IMR-90 (cell line): ENCODE measurements at regions not wholly inside any gene's neighbourhood (a gene's known extent, or its start where the extent isn't known, plus 50 kb on each side); places are given as distances from the start of the nearest gene placed in this dataset.

Experiments
- ATAC-seq: fragments of 200-7000 bp; cut with Tn5 transposase; 2 replicates; pipeline ENCODE4 v1.9.1; 2020; ENCODE audit warnings: low read depth, mild to moderate bottlenecking, moderate library complexity
- BruUV-seq: library from RNA; stranded (reverse); fragments of 400-500 nt; replicated peaks from 2 replicates; lab custom pipeline; 2021; lab: Mats Ljungman, UMichigan
- CTCF ChIA-PET: fragments of 300-600 bp; formaldehyde crosslinking; extraction: SDS; loops from one replicate; lab custom pipeline; 2021; ENCODE audit warnings: antibody characterized with exemption; lab: Yijun Ruan, JAX
- POLR2A ChIA-PET: fragments of 300-600 bp; sonication (Branson Sonifier 250); formaldehyde crosslinking; loops from one replicate; lab custom pipeline; 2022; ENCODE audit warnings: antibody characterized with exemption; ENCODE audit not compliant: unreplicated experiment; lab: Charles Lee
- DNase-seq: peaks from one replicate; pipeline ENCODE4 v3.0.0; 2013
- H2AFZ ChIP-seq: replicated peaks from 2 replicates; pipeline ENCODE3; 2013; ENCODE audit warnings: low read length, mild to moderate bottlenecking; ENCODE audit not compliant: poor library complexity
- H2AK5ac ChIP-seq: 2 replicates; pipeline ENCODE4 v1.6.1; 2013; ENCODE audit warnings: low read depth, low read length, inconsistent platforms
- H2AK9ac ChIP-seq: replicated peaks from 2 replicates; pipeline ENCODE3; 2013; ENCODE audit warnings: mild to moderate bottlenecking, low read depth, low read length, moderate library complexity; ENCODE audit not compliant: poor library complexity
- H2BK120ac ChIP-seq: 2 replicates; pipeline ENCODE4 v1.6.1; 2013; ENCODE audit warnings: low read depth, low read length, inconsistent platforms
- H2BK15ac ChIP-seq: 3 replicates; pipeline ENCODE4 v1.6.1; 2013; ENCODE audit warnings: low read depth, low read length, inconsistent platforms
- H2BK20ac ChIP-seq: 2 replicates; pipeline ENCODE4 v1.6.1; 2013; ENCODE audit warnings: low read depth, mild to moderate bottlenecking, inconsistent platforms, low read length, moderate library complexity
- H2BK5ac ChIP-seq: 2 replicates; pipeline ENCODE4 v1.6.1; 2013; ENCODE audit warnings: mild to moderate bottlenecking, low read depth, low read length, inconsistent platforms; ENCODE audit not compliant: poor library complexity, severe bottlenecking
- H3K14ac ChIP-seq: replicated peaks from 2 replicates; pipeline ENCODE4 v1.6.1; 2013; ENCODE audit warnings: low read depth, low read length, inconsistent platforms
- H3K18ac ChIP-seq: 2 replicates; pipeline ENCODE4 v1.6.1; 2013; ENCODE audit warnings: low read depth, low read length, control low read depth
- H3K23ac ChIP-seq: 2 replicates; pipeline ENCODE4 v1.6.1; 2013; ENCODE audit warnings: low read depth, low read length, inconsistent platforms
- H3K27ac ChIP-seq: 2 replicates; pipeline ENCODE4 v1.5.1; 2013; ENCODE audit warnings: mild to moderate bottlenecking, control low read depth, low read length; ENCODE audit not compliant: insufficient read depth
- H3K27me3 ChIP-seq: 2 replicates; pipeline ENCODE4 v1.6.1; 2013; ENCODE audit warnings: low read length; ENCODE audit not compliant: control insufficient read depth, insufficient read depth
- H3K36me3 ChIP-seq: 2 replicates; pipeline ENCODE4 v1.6.1; 2013; ENCODE audit warnings: low read length, mixed read lengths; ENCODE audit not compliant: control insufficient read depth, insufficient read depth
- H3K4ac ChIP-seq: 2 replicates; pipeline ENCODE4 v1.6.1; 2013; ENCODE audit warnings: low read depth, low read length, inconsistent platforms
- H3K4me1 ChIP-seq: 2 replicates; pipeline ENCODE4 v1.6.1; 2013; ENCODE audit warnings: low read length, mixed read lengths; ENCODE audit not compliant: control insufficient read depth, insufficient read depth
- H3K4me2 ChIP-seq: 2 replicates; pipeline ENCODE4 v1.6.1; 2013; ENCODE audit warnings: low read depth, mild to moderate bottlenecking, control low read depth, low read length, moderate library complexity
- H3K4me3 ChIP-seq: 2 replicates; pipeline ENCODE4 v1.5.1; 2013; ENCODE audit warnings: low read depth, mild to moderate bottlenecking, control low read depth, low read length, moderate library complexity; ENCODE audit not compliant: insufficient read depth
- H3K56ac ChIP-seq: 2 replicates; pipeline ENCODE4 v1.6.1; 2013; ENCODE audit warnings: low read length, inconsistent platforms; ENCODE audit not compliant: insufficient read depth; ENCODE audit errors: extremely low read depth
- H3K79me1 ChIP-seq, 2 experiments: 2 replicates each; pipeline ENCODE4 v1.6.1; 2013; ENCODE audit warnings: low read length in 2 of 2, inconsistent platforms in 1 of 2, low read depth in 1 of 2
- H3K9ac ChIP-seq: 2 replicates; pipeline ENCODE4 v1.6.1; 2013; ENCODE audit warnings: low read depth, low read length, control low read depth
- H3K9me1 ChIP-seq: 2 replicates; pipeline ENCODE4 v1.6.1; 2013; ENCODE audit warnings: low read length, inconsistent platforms; ENCODE audit not compliant: insufficient read depth
- H3K9me3 ChIP-seq: 2 replicates; pipeline ENCODE4 v1.6.1; 2013; ENCODE audit warnings: low read length; ENCODE audit not compliant: control insufficient read depth, insufficient read depth
- H4K20me1 ChIP-seq: 2 replicates; pipeline ENCODE4 v1.6.1; 2013; ENCODE audit warnings: low read length, inconsistent platforms; ENCODE audit not compliant: insufficient read depth
- H4K5ac ChIP-seq: 2 replicates; pipeline ENCODE4 v1.6.1; 2013; ENCODE audit warnings: mild to moderate bottlenecking, low read depth, low read length, control low read depth
- H4K8ac ChIP-seq, 2 experiments: 2 replicates each; pipeline ENCODE4 v1.6.1; 2013; ENCODE audit warnings: low read depth in 2 of 2, low read length in 2 of 2, control low read depth in 1 of 2, inconsistent platforms in 1 of 2
- H4K91ac ChIP-seq: 2 replicates; pipeline ENCODE4 v1.6.1; 2013; ENCODE audit warnings: low read depth, low read length, inconsistent platforms; ENCODE audit not compliant: insufficient read depth
- CEBPB ChIP-seq: IDR thresholded peaks from 2 replicates; pipeline ENCODE4 v1.6.1; 2012; ENCODE audit warnings: low read depth, low read length, improper control_type of control experiment
- MAFK ChIP-seq: IDR thresholded peaks from 2 replicates; pipeline ENCODE4 v1.6.1; 2012; ENCODE audit warnings: low read depth, low read length, improper control_type of control experiment
- NFE2L2 ChIP-seq: fragments of 150-350 bp; IDR thresholded peaks from 2 replicates; pipeline ENCODE4 v1.6.1; 2016; ENCODE audit warnings: low read depth, mild to moderate bottlenecking, low read length
- WGBS, 2 experiments: methylation state at CpG; one replicate each; pipeline versions ENCODE4 v1.1.5 to v1.1.7; 2013; ENCODE audit warnings: missing lambda C conversion rate in 2 of 2; ENCODE audit not compliant: insufficient read length in 1 of 2; ENCODE audit errors: extremely low coverage in 2 of 2; 5-methylcytosine and 5-hydroxymethylcytosine counted together
- dilution Hi-C: fragments of 300-500 bp; cut with HindIII; formaldehyde crosslinking; loops from one replicate; pipeline ENCODE4 v1.14.3; 2018; ENCODE audit warnings: low sequenced_read_pairs; ENCODE audit not compliant: unreplicated experiment
- in situ Hi-C: fragments of 300-500 bp; cut with MboI; formaldehyde crosslinking; loops from 3 replicates; pipeline ENCODE4 v1.14.3; 2019; ENCODE audit warnings: low sequenced_read_pairs, inconsistent platforms, mixed read lengths
- intact Hi-C: fragments of 100-400 bp; cut with micrococcal nuclease; formaldehyde crosslinking; loops from 2 replicates; pipeline ENCODE4 v1.10.0; 2022
- TF ChIP-seq, protein P1 (sequence below): conservative IDR thresholded peaks from 2 replicates; pipeline ENCODE4 v1.5.1; 2012; ENCODE audit warnings: mild to moderate bottlenecking, low read depth, low read length, improper control_type of control experiment

DNA sequence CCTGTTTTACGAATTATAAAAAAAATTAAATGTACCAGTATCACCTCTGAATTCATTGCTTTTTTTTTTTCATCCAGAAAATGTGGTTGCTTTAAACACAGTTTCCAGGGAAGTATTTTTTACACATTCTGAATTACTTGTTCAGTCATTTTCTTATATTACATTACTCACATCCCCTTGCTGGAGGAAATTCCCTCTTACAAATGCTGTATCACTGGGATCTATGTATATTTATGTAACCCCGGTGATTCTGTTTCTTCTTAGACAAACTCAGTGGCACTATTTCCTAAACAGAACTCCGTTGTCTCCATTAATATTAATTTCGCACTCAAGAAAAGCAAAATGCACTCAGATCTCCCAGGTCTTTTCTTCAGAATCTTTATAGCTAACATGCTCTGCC is 1078.5 kb upstream of the ZEB2 start:
- no peak overlapping the region for H2AFZ ChIP-seq

More for the DNA sequence above, 1078.5 kb upstream of the ZEB2 start:
- Histone ChIP-seq H3K14ac (no peak overlapping the region), H3K4me2 (peak overlapping the region; percentile 5; the same call in 1 of the 2 replicates), H2BK20ac (no peak overlapping the region), H2BK5ac (no peak overlapping the region), H3K27me3 (no peaks in the 10 kb centered on the region), H2BK120ac (no peak overlapping the region), H3K4me3 (no peak overlapping the region), H2BK15ac (0 out of 3 replicates have a peak overlapping the region, but pooled peaks have one; percentile 37), H2AK9ac (no peak overlapping the region), H3K9ac (no peak overlapping the region), H4K5ac (no peak overlapping the region), H3K23ac (no peak overlapping the region), H3K36me3 (no peaks in the 10 kb centered on the region), H4K91ac (no peak overlapping the region), H3K9me3 (no peaks in the 10 kb centered on the region), H3K9me1 (0 out of 2 replicates have a peak, but pooled peaks cover 3% of the 10 kb centered on the region), H4K8ac (no peak overlapping the region; a peak in 1 of 4 replicates), H4K20me1 (no peaks in the 10 kb centered on the region), H2AK5ac (no peak overlapping the region), H3K4me1 (peaks cover 8% of the 10 kb centered on the region), H3K18ac (no peak overlapping the region; the same call in 1 of the 2 replicates), H3K4ac (no peak overlapping the region), H3K27ac (no peak overlapping the region), H3K79me1 (no peaks in the 10 kb centered on the region), H3K56ac (no peak overlapping the region)
- dilution Hi-C loops: no loop called here
- ATAC-seq: peak; percentile 38
- intact Hi-C loops: loop anchor here (5.0 kb wide), 1 partner anchor 154 kb away; no protein-coding TSS in a partner anchor
- WGBS, 2 experiments: no CpG with 5 or more reads among the region's 4 CpGs
- DNase-seq: peak; percentile 89
- TF ChIP-seq MAFK (peak; percentile 14; the same call in 1 of the 2 replicates), CEBPB (peak; percentile 23; the same call in 1 of the 2 replicates), NFE2L2 (peak; percentile 48)
- TF ChIP-seq, protein P1, sequence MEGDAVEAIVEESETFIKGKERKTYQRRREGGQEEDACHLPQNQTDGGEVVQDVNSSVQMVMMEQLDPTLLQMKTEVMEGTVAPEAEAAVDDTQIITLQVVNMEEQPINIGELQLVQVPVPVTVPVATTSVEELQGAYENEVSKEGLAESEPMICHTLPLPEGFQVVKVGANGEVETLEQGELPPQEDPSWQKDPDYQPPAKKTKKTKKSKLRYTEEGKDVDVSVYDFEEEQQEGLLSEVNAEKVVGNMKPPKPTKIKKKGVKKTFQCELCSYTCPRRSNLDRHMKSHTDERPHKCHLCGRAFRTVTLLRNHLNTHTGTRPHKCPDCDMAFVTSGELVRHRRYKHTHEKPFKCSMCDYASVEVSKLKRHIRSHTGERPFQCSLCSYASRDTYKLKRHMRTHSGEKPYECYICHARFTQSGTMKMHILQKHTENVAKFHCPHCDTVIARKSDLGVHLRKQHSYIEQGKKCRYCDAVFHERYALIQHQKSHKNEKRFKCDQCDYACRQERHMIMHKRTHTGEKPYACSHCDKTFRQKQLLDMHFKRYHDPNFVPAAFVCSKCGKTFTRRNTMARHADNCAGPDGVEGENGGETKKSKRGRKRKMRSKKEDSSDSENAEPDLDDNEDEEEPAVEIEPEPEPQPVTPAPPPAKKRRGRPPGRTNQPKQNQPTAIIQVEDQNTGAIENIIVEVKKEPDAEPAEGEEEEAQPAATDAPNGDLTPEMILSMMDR: no peak
- ChIA-PET CTCF (interaction anchor here (0.7 kb wide), 1 partner anchor 54 kb away, joined by 3 read pairs; no protein-coding TSS in a partner anchor), POLR2A (no interaction called here)
- in situ Hi-C loops: no loop called here
- no TSS peak for BruUV-seq
